BJ (cell line): ENCODE measurements at regions not wholly inside any gene's neighbourhood (a gene's known extent, or its start where the extent isn't known, plus 50 kb on each side); places are given as distances from the start of the nearest gene placed in this dataset.

Source experiments
- CTCF ChIA-PET: fragments of 350-600 bp; formaldehyde crosslinking; extraction: SDS; loops from one replicate; lab custom pipeline; 2021; ENCODE audit warnings: antibody characterized with exemption, inconsistent platforms; lab: Yijun Ruan, JAX
- POLR2A ChIA-PET: fragments of 300-600 bp; sonication (Branson Sonifier 250); formaldehyde crosslinking; extraction: SDS; loops from one replicate; lab custom pipeline; 2021; ENCODE audit warnings: antibody characterized with exemption; lab: Charles Lee
- DNase-seq: peaks from one replicate; pipeline ENCODE4 v3.0.0-alpha.2; 2011; ENCODE audit warnings: low read depth
- H3K27me3 ChIP-seq: 2 replicates; pipeline ENCODE4 v1.6.0; 2011; ENCODE audit warnings: low read length; ENCODE audit not compliant: control insufficient read depth, insufficient read depth
- H3K36me3 ChIP-seq: 2 replicates; pipeline ENCODE4 v1.5.1; 2011; ENCODE audit warnings: low read length; ENCODE audit not compliant: control insufficient read depth, insufficient read depth
- H3K4me3 ChIP-seq: 2 replicates; pipeline ENCODE4 v1.5.1; 2011; ENCODE audit warnings: low read depth, mild to moderate bottlenecking, control low read depth, low read length
- CTCF ChIP-seq: IDR thresholded peaks from 2 replicates; pipeline ENCODE4 v1.5.1; 2011; ENCODE audit warnings: low read depth, mild to moderate bottlenecking, control low read depth, inconsistent platforms, low read length, moderate library complexity; ENCODE audit not compliant: insufficient read depth

GRCh38 chr9:20028849-20029231, 240.0 kb upstream of the SLC24A2 start:
- DNase-seq: no peak

GRCh38 chr9:20028192-20028848, 239.5 kb upstream of the SLC24A2 start:
- CTCF ChIA-PET: no interaction called here
- no peak for TF ChIP-seq CTCF
- no peak for DNase-seq
- POLR2A ChIA-PET: no interaction called here
- H3K36me3 ChIP-seq: no peaks in the 10 kb centered on the region
- no peaks in the 10 kb centered on the region for H3K27me3 ChIP-seq
- H3K4me3 ChIP-seq: no peak overlapping the region

More at GRCh38 chr9:20028849-20029231, 240.0 kb upstream of the SLC24A2 start:
- Histone ChIP-seq H3K36me3 (no peaks in the 10 kb centered on the region), H3K4me3 (no peak overlapping the region), H3K27me3 (no peaks in the 10 kb centered on the region)
- CTCF ChIA-PET: no interaction called here
- no peak for TF ChIP-seq CTCF
- POLR2A ChIA-PET: no interaction called here

- Histone ChIP-seq H3K27me3 (no peaks in the 10 kb centered on the region), H3K36me3 (no peaks in the 10 kb centered on the region), H3K4me3 (no peak overlapping the region)
- no peak for DNase-seq
- no peak for TF ChIP-seq CTCF
- CTCF ChIA-PET: no interaction called here
- POLR2A ChIA-PET: no interaction called here
Measured at GRCh38 chr9:20023961-20024571, 235.2 kb upstream of the SLC24A2 start.

GRCh38 chr9:20023210-20023905, 234.5 kb upstream of the SLC24A2 start:
- no peak for DNase-seq
- H3K4me3 ChIP-seq: no peak overlapping the region
- H3K27me3 ChIP-seq: no peaks in the 10 kb centered on the region
- no peak for TF ChIP-seq CTCF
- CTCF ChIA-PET: no interaction called here
- POLR2A ChIA-PET: no interaction called here
- H3K36me3 ChIP-seq: no peaks in the 10 kb centered on the region

DNA sequence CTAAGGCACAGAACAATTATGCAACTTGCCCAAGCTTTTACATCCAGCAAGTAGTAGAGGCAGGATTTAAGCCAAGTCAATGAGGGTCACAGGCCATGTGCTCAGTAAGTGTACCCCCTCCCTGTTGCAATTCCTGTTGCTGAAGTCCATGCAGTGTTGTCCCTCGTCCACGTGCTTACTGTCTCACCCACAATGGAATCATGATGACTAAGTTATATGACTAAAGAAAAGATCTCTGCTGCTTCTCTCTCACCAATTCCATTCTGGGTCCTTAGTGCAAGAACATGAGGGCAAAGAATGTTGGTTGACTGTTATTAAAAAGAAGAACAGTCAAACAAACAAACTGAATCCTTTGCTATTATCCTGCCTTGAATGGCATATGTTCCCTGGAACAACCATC, 233.6 kb upstream of the SLC24A2 start:
- CTCF ChIA-PET: no interaction called here

More for the DNA sequence above, 233.6 kb upstream of the SLC24A2 start:
- no peaks in the 10 kb centered on the region for H3K36me3 ChIP-seq
- H3K27me3 ChIP-seq: no peaks in the 10 kb centered on the region
- POLR2A ChIA-PET: no interaction called here
- no peak overlapping the region for H3K4me3 ChIP-seq
- DNase-seq: no peak
- TF ChIP-seq CTCF: no peak
